Muscle of leg (tissue), 3 donors: ENCODE measurements at regions not wholly inside any gene's neighbourhood (a gene's known extent, or its start where the extent isn't known, plus 50 kb on each side); places are given as distances from the start of the nearest gene placed in this dataset.
A peak's percentile ranks its signal among the peaks of the same experiment; 100 is the strongest.

Experiments
- DNase-seq: peaks from one replicate; pipeline ENCODE4 v3.0.0; 2013
- H3K27ac ChIP-seq: one replicate; pipeline ENCODE4 v1.5.1; 2013; ENCODE audit warnings: mild to moderate bottlenecking, low read length, control low read depth
- H3K27me3 ChIP-seq: one replicate; pipeline ENCODE4 v1.6.1; 2013; ENCODE audit warnings: low read length; ENCODE audit not compliant: control insufficient read depth, insufficient read depth
- H3K36me3 ChIP-seq: one replicate; pipeline ENCODE4 v1.6.1; 2013; ENCODE audit warnings: low read length; ENCODE audit not compliant: control insufficient read depth, insufficient read depth
- H3K4me1 ChIP-seq: one replicate; pipeline ENCODE4 v1.6.1; 2013; ENCODE audit warnings: low read length; ENCODE audit not compliant: control insufficient read depth, insufficient read depth
- H3K4me3 ChIP-seq: one replicate; pipeline ENCODE4 v1.5.1; 2013; ENCODE audit warnings: low read length, control low read depth
- H3K9me3 ChIP-seq: replicated peaks from 2 replicates; pipeline ENCODE4 v1.6.1; 2013; ENCODE audit warnings: low read depth, low read length; ENCODE audit not compliant: control insufficient read depth
- WGBS: methylation state at CpG from one replicate; pipeline ENCODE4 v1.1.5; 2013; ENCODE audit warnings: missing lambda C conversion rate; ENCODE audit not compliant: insufficient coverage; 5-methylcytosine and 5-hydroxymethylcytosine counted together

GRCh38 chr20:58069796-58070663 lies 158.4 kb downstream of the ANKRD60 start:
- H3K27ac ChIP-seq, result no peak overlapping the region
- no peak overlapping the region for H3K4me3 ChIP-seq
- peaks cover 2% of the 10 kb centered on the region for H3K9me3 ChIP-seq
- 75% methylated on average over 8 of the region's 16 CpGs for WGBS
- H3K27me3 ChIP-seq, result peaks cover 5% of the 10 kb centered on the region
- DNase-seq, result no peak
- H3K36me3 ChIP-seq, result no peaks in the 10 kb centered on the region
- peaks cover 7% of the 10 kb centered on the region for H3K4me1 ChIP-seq

GRCh38 chr20:58069207-58069606 lies 159.2 kb downstream of the ANKRD60 start:
- Histone ChIP-seq H3K27ac (no peak overlapping the region), H3K4me3 (no peak overlapping the region), H3K27me3 (peaks cover 5% of the 10 kb centered on the region), H3K4me1 (peaks cover 7% of the 10 kb centered on the region), H3K9me3 (peaks cover 2% of the 10 kb centered on the region), H3K36me3 (no peaks in the 10 kb centered on the region)
- WGBS, result 90% methylated on average over 12 of the region's 12 CpGs
- DNase-seq, result no peak

- no peaks in the 10 kb centered on the region for H3K36me3 ChIP-seq
- peaks cover 4% of the 10 kb centered on the region for H3K9me3 ChIP-seq
- WGBS, result 58% methylated on average over 5 of the region's 6 CpGs
- no peak for DNase-seq
- H3K27me3 ChIP-seq, result peaks cover 5% of the 10 kb centered on the region
- no peaks in the 10 kb centered on the region for H3K4me1 ChIP-seq
- no peak overlapping the region for H3K27ac ChIP-seq
- H3K4me3 ChIP-seq, result no peak overlapping the region
Observed at GRCh38 chr20:58065508-58066361, 162.7 kb downstream of the ANKRD60 start.

GRCh38 chr20:58064411-58065010 lies 163.9 kb downstream of the ANKRD60 start:
- no peaks in the 10 kb centered on the region for H3K27me3 ChIP-seq
- no peak for DNase-seq
- no peaks in the 10 kb centered on the region for H3K36me3 ChIP-seq
- no peak overlapping the region for H3K4me3 ChIP-seq
- no peaks in the 10 kb centered on the region for H3K4me1 ChIP-seq
- 86% methylated on average over 4 of the region's 5 CpGs for WGBS
- no peak overlapping the region for H3K27ac ChIP-seq
- H3K9me3 ChIP-seq, result peaks cover 4% of the 10 kb centered on the region

- no peaks in the 10 kb centered on the region for H3K36me3 ChIP-seq
- no peak for DNase-seq
- H3K27me3 ChIP-seq, result peaks cover 2% of the 10 kb centered on the region
- peaks cover 3% of the 10 kb centered on the region for H3K9me3 ChIP-seq
- H3K4me1 ChIP-seq, result peaks cover 10% of the 10 kb centered on the region
- WGBS, result 13% methylated on average over 1 of the region's 1 CpG
- H3K27ac ChIP-seq, result no peak overlapping the region
- no peak overlapping the region for H3K4me3 ChIP-seq
Observed at GRCh38 chr20:58059260-58059544, 169.3 kb downstream of the ANKRD60 start.

- WGBS, result 56% methylated on average over 2 of the region's 8 CpGs
- Histone ChIP-seq H3K9me3 (peaks cover 3% of the 10 kb centered on the region), H3K27me3 (peaks cover 2% of the 10 kb centered on the region)
Observed at GRCh38 chr20:58058421-58059259, 169.8 kb downstream of the ANKRD60 start.

GRCh38 chr20:58056921-58057686 lies 171.3 kb downstream of the ANKRD60 start:
- Histone ChIP-seq H3K9me3 (no peaks in the 10 kb centered on the region), H3K36me3 (no peaks in the 10 kb centered on the region), H3K27me3 (peaks cover 2% of the 10 kb centered on the region), H3K4me1 (peaks cover 10% of the 10 kb centered on the region), H3K27ac (no peak overlapping the region), H3K4me3 (no peak overlapping the region)
- DNase-seq, result no peak
- WGBS, result 88% methylated on average over 2 of the region's 7 CpGs

More at GRCh38 chr20:58058421-58059259, 169.8 kb downstream of the ANKRD60 start:
- H3K36me3 ChIP-seq, result no peaks in the 10 kb centered on the region
- no peak overlapping the region for H3K27ac ChIP-seq
- H3K4me1 ChIP-seq, result peaks cover 10% of the 10 kb centered on the region
- no peak overlapping the region for H3K4me3 ChIP-seq
- peak; percentile 35 for DNase-seq

GRCh38 chr20:58056021-58056591 lies 172.3 kb downstream of the ANKRD60 start:
- Histone ChIP-seq H3K27me3 (peaks cover 2% of the 10 kb centered on the region), H3K36me3 (no peaks in the 10 kb centered on the region), H3K4me1 (peaks cover 10% of the 10 kb centered on the region), H3K4me3 (no peak overlapping the region), H3K27ac (no peak overlapping the region), H3K9me3 (peaks cover 4% of the 10 kb centered on the region)
- no peak for DNase-seq
- 93% methylated on average over 4 of the region's 10 CpGs for WGBS
